Stimulated activated naive CD4-positive, alpha-beta T cell treated with Interleukin-2 at 50 U/mL for 16 hours (primary cell): ENCODE measurements at regions not wholly inside any gene's neighbourhood (a gene's known extent, or its start where the extent isn't known, plus 50 kb on each side); places are given as distances from the start of the nearest gene placed in this dataset.
"Not testable (repeated sequence)": the region's sequence is repeated elsewhere in the genome, so short reads cannot be mapped to it uniquely, and the experiment has no call there.

ENCODE experiments used
- DNase-seq: peaks from one replicate; lab custom pipeline; 2025; lab: John Stamatoyannopoulos, UW

DNA sequence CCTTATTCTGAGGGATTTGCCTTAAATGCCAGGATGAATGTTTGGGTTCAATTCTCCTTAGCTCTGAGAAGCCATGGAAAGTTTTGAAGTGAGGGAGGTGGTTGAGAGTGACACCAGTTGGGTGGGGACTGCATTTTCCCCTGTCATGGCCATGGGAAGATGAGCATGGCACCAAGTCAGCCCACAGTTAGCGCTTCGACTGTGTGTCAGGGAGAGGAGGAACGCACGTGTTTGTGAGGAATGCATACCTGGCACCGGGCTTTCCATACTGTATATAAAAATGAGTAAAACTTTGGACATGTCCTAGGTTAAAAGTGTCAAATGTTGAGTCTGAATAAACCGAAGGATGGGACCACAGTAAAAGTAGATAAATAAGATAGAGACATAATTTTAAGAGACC is 187.5 kb upstream of the KL start:
- DNase-seq = no peak

DNA sequence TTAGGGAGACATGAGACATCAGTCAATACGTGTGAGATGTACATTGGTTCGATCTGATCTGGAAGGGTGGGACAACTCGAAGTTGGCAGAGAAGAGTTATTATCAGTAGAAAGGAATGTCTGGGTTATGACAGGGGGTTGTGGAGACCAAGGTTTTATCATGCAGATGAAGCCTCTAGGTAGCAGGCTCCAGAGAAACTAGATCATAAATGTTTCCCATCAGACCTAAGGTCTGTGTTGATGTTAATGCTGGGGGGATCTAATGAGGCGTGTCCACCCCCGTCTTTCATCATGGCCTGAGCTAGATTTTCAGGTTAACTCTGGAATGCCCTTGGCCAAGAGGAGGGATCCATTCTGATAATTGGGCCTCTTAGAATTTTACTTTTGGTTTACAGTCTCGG is 187.0 kb upstream of the KL start:
- DNase-seq = no peak

DNA sequence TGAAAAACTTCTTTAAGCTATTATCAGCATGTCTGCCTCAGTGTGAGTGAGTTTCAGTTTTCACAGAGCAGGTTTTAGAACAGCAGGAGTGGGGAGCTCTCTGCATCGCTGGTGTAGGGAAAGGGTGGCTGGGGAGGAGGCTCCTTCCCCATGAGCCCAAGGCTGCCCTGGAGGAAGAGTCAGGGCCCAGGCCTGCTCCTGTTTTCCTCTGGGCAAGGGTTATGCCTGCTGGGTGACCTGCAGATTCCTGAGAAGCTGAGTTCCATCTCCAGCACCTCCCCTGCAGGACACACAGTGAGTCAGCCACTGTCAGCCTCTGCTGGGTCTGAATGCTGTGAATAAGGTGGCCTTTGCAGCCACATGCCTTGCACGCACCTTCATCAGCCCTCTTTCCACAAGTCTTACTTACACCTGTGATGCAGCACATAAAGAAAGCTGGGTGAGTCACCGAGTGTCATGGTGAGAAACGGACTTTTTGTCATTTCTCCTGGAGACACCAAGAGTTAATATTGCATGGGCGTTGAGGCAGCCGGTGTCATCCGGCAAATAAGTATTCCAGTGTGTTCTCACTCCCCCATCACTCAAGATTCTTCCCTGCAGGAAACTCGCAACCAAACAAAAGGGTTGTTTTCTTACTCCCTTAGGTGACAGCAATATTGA is 186.4 kb upstream of the KL start:
- no peak for DNase-seq

DNA sequence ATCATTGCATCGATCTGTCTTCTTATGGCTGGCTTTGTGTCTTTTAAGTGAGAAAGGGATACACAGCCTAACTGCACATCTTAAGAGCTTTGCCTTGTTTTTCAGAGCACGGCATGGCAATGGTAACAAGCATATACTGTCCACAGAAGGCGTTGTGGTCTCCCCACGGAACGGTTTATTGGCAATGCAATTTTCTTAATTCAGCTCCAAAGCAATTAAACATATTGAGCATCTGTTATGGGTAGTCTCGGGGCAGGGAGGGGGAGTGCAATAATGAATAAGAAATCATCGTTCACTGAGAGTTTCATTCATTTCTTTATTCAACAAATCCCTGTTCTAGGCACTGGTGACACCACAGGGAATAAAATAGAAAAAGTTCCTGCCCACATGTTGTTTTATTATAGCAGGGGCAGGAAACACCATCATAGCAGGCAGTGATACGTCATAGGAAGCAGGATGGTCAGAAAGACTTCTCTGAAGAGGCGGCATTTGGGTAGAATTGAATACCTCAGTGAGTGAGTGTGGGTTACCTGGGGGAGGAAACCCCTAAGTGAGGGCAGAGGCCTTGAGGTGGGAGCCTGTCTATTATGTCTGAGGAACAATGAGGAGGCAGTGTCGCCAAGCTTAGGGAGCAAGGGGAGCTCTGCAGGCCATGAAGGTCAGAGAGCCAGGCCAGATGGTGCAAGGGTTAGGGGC is 185.7 kb upstream of the KL start:
- no peak for DNase-seq

DNA sequence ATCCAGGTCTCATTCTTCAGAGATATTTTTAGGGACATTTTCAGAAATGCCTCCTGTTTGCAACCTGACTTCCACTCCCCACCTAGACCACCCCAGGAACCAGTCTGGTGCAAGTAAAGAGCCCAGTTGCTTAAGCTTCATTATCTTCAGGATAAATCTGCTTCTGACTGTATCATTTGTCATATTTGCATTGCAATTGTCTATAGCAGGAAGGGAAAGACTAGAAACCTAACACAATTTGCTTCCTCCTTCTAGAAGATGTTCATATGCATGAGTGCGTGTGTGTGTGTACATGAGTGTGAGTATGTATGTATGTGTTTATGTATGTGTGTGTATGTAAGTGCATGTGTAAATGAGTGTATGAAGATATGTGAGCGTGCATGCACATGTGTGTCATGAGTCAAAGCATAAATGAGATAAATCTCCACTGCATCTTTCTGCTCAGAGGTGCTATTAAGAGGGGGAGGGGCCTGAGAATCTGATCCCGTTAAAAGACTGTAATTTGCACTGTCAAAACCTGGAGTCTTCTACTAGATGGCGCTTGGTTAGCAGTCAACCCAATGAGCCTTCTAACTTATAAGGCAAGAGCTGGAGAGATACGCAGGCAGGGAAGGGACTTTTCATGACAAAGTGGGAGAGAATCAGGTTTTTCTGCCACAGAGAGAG is 178.8 kb upstream of the KL start:
- DNase-seq = no peak

DNA sequence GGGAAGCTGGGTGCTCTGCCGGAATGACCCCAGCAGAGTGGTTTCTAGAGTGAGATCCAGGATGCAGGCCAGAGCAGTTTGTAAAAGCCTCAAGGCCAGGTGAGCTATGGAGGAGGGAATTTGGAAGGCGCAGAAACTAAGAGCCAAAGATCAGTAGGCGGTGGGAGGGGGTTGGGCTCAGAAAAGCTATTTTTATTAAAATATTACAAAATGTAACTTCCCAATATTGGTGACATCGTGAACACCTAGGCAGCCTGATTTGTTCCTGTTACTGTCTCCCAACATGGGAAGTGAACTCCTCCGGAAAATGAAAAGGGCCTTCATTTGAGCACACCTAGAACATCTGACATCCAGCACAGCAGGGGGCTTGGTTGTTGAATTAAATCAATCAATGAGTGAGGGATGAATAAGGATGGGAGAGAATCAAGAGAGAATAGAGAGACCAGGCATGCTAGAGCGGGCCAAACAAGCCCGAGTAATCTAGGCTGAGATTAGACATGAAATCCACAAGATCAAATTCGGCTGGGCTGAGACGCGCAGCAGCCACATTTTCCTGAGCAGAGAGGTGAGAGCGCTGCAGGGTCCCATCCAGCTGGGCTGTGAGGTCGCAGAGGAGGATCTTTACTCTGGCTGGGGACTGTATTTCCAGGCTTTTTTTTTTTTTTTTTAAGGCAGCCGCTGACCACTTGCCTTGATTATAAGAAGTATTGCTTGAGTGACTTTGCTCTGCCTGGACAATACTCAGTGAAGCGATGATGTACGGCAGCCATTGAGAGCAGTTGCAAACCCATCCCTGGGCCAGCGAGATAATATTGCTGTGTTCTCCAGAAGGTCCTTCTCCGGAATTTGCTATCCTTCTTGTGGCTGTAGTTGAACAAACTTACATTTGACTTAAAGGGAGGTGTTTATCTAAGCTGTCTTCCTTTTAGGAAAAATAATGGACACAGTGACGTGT is 178.0 kb upstream of the KL start:
- DNase-seq = no peak

DNA sequence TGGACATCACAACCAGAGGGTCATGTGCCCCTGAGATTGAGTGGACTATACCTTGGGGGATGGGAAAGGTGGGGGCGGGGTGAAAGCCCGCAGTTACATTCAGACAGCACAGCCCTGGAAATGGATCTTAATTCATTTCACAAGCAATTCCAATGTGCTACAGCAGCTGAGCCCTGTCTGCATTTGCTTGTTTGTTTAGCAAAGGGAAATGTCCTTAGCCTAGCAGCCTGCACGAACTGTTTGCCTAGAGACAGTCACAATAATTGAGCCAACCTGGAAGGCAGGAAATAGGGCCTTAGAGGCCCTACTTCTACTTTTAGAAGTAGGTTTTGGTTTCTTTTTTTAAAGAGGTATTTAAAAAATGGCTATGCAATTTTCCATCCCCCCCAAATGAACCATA is 177.3 kb upstream of the KL start:
- DNase-seq = no peak

DNA sequence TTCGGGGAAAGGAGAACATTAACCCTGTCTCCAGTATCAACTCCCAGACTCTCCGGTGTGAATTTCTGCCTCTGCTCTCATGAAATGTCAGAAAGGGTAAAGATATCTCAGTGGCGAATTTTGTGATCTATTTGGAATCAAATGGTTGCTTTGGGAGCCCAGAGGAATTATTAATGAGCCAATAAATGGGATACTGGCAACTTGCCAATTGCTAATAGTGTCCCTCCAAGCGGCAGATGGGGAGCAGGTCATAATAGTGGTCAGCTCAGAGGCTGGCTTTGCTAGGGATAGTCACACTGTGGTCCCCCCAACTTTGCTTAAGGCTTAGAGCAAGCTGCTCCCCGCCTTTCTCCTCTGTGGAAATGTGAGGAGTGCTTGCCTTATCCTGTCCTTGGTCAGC is 176.1 kb upstream of the KL start:
- DNase-seq = no peak

DNA sequence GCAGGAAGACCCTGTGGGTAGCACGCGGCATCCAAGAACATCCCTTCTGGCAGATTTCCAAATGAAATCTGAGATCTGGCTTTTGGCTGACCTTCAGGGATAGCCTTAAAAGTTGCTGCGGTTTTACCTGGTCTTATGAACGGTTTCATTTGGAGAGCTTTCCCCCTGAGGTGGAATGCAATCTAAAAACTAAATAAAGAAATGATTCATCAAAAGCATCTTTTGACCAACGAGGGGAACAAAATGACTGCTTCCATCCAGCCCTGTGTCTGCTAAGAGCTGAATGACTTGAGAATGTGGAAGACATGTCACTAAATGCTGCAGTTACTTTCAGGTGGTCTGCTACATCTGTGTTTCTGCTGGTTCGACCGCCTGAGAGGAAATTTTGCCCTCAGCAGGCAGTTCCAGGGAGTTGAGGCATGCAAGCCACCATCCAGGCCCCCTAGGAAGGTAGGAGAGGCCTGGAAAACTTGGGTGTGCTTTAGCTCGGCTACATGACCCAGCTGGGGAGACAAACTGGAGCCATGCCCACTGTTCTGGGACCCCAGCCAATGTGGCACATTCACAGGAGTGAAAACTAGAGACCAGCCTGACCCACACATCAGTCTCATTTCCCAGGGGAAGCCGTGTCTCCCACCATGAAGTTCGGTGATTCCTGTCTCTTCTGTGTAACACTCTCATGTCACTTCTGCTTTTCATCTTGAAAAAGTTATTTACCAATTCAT is 175.1 kb upstream of the KL start:
- DNase-seq = no peak

DNA sequence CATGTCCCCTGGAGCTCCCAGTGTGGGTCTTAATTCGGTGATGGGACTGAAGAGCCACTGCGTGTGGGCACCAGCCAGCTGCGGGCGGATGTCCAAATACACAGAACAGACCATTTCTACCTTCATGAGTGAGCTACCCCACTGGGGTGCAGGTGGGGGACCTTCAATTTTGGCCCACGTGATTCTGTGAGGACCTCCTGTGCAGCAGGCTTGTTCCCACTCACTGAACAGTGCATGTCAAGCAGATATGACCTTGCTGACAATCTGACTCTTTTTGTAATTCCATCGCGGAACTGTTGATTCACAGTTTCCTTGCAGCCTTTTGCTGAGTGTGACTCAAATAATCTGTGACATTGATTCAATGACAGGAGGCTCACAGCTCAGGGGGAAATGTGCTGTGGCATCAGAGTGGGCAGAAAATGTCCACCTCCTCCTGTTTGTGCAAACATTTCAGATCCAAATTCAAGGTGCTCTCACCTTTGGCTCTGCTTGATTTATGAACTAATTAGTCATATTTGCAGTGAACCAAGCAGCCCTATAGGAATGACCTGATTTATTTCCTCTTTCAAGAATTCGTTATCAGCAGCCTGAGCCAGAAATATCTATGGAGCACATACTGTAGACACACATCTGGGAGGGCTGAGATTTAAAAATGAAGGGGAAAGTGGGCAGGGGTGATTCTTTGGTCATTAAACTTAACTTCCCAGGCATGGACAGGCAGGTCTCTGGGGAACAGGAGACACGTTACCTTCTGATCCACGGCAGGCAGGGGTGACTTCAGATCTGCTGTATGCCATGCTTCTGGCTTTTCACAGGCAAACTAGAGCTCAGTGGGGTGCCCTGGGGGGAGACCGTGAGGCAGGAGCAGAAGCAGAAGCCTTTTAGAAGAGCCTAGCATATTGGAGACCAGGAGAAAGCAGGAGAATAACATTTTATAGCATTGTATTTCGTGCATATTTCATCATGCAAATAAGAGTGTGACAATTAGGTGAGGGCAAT is 170.0 kb upstream of the KL start:
- DNase-seq = no peak

DNA sequence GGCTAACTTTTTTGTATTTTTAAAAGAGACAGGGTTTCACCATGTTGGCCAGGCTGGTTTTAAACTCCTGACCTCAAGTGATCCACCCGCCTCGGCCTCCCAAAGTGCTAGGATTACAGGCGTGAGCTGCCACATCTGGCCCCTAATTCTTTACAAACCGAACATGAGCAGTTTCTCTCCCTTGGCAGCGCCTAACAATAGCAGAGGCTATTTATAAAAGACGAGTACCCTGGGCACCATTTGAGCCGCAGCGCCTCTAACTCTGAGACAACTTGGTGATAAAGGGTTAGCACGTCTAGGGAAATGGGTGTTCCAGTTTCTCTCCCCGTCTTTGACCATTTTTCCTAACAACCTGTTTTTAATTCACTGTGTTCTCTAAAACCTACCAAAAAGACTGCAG is 168.2 kb upstream of the KL start:
- not testable (repeated sequence) for DNase-seq

DNA sequence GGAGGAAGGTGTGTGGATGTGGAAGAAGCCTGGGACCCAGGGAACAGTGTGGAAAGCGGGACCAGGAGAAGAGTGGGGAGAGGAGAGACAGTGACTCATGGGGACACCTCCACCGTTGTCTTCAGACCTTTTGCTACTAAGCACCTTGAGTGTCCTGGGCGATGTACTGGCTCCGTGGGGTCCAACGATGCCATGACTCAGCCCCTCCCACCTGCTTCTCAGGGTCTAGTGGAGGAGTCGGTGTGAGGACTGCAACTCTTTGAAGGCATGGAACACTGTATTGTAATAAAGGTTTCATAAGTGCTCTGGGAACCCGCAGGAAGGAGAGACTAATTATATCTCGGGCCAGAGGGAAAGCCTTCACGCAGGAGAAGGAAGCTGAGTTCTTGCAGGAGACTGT is 166.9 kb upstream of the KL start:
- no peak for DNase-seq

DNA sequence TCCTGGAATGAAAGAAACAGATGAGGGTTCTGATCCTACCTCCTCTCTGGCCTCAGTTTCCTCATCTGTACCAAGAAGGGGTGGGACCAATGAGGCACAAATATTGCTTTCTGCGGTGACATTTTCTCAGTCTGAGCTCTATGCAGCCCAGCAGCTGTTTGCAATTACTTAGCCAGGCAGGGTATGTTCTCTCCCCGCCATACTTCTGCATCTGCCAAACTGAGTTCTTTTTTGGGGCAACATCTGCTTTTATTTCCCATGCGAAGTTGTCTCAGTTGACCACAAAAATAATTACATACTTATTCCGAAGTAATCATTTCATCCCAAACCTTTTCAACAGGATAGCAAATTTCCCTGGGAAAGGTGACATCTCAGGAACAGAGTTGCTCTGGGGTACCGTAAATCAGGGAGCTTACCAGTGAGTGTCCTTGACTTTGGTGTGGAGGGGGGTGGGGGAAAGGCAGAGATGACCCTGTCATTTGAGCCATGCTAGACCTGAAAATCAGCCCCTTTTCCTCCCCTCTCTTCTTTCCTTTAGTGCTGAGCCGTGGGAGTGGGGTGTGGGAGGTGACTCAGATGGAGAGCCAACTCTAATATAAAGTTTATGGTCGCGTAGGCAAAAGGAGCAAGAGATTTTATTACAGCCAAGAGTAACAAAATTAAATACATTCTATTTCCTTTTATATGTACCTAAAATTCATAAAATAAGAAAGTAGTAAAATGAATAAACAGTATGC is 165.7 kb upstream of the KL start:
- no peak for DNase-seq

DNA sequence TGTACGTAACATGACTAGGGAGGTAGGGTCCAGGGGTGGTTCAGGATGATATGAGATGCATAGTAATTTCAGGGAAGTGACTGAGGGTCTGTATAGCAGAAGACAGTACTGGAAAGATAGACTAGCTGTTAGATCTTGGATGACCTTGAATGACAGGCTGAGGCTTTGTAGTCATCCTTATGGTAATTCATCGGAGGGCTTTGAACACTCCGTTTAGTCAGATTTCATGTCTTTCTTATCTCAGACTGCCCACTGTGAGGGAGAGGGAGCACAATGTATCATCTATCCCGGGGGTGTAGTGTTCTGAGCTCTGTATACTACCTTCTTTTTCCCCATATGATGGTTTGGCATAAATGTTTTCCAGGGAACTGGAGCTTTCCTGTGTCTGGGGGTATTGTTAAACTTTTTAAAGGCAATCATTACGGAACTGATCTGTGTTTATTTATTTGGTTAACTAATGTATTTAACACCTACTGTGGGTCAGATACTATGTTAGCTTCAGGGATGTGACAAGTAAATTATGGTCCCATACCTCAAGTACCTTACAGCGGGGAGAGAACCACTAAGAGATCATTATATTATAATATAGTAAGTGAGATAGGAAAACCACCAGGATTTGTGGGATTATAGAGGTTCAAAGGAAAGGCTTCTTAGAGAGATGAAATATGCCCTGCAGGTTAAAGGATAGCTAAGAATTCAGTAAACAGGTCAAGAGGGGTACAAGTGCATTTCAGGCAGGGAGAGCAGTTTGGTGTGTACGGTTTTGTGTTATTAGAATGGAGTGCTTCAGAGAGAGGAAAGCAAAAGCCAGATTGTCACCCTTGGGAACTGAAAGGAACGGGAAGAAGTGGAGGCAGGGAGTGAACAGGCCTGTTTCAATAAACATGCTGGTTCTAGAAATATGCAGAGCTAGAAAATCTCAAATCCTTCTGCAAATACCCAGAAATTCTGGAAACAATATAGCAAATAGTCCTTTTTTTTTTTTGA is 164.8 kb upstream of the KL start:
- DNase-seq = no peak

DNA sequence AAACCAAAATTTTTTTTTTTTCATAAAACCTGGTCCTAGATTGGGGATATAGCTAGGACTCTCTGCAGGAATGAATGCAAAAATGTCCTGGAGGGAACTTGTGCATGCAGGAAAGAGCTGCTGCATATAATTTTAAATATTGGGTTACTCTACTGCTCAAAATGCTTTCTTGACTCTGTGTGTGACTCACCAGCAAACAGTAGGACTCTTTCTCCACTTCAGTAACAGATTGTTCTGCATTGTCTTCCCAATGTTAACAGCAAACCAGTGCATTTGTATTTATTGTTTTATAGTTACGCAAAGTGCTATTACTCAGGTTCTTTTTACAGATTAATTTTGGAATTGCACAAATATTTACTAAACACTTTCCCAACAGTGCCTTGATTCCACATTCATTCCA is 163.7 kb upstream of the KL start:
- DNase-seq = no peak

DNA sequence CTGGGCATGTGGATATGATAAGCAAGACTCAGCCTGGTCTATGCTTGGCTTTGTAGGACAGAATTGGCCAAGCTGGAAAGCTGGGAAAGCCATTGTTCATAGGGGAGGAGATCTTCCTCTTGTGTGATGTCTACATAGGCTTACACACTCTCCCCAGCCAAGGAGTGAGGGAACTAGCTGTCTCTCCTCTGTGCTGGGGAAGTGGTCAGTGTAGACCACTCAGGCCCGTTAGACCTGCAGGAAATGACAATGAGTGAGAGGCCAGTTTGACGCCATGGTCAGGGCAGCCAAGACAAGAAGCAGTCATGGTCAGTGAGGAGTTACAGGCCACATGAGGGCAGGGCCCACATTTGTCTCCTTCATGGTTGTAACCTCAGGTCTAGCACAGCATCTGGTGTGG is 159.1 kb upstream of the KL start:
- DNase-seq = no peak

DNA sequence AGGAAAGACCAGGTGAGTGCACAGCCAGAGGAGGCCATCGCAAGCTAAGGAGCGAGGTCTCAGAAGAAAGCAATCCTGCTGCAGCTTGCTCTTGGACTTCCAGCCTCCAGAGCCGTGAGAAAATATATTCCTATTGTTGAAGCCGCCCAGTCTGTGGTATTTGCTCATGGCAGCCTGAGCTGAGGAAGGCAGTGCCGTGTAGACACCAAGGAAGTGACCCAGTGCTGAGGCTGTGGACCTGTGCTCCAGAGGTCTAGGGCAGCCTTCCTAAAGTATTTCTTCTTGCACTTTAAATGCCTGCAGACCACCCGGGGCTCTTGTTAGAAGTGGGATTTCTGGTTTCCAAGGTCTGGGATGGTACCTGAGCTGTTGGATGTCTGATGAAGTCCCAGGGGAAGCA is 158.5 kb upstream of the KL start:
- DNase-seq = no peak

DNA sequence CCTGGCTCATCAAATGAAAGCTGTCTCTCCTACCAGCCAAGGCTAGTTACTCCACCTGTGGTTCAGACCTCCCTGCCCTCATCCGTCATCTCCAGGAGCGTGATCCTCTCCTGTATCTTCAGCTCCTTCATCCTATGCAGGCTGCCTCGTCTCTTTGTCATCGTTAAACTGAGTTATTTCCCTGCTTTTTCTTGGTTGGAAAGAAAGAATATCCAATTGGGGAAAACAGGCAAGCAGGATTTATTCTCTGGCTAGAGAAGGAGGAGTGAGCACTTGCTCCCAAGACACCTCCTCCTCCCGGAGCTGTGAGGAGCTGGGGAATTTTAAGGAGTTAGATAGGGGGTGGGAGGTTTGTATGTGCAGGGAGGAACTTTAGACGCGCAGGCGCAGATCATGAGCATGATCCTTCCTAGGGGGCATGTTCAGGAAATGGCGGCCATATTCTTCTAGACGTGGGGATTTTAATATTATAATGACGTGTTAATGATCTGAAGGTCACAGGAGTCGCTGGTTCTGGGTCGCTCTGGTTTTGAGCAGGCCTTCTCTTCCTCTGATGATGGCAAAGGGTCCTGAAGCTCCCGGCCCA is 156.4 kb upstream of the KL start:
- no peak for DNase-seq
